ENCODE measurements at regions not wholly inside any gene's neighbourhood (a gene's known extent, or its start where the extent isn't known, plus 50 kb on each side); places are given as distances from the start of the nearest gene placed in this dataset.
"Not testable (repeated sequence)": the region's sequence is repeated elsewhere in the genome, so short reads cannot be mapped to it uniquely, and the experiment has no call there.

- peak; percentile 49 for DNase-seq (ENCODE audit: extremely low read depth, low read depth)
Measured at GRCh38 chr15:38002883-38003477, 68.5 kb downstream of the TMCO5A start.

- DNase-seq (ENCODE audit: extremely low read depth, low read depth): no peak
Measured at GRCh38 chr15:38004218-38004861, 69.9 kb downstream of the TMCO5A start.

DNA sequence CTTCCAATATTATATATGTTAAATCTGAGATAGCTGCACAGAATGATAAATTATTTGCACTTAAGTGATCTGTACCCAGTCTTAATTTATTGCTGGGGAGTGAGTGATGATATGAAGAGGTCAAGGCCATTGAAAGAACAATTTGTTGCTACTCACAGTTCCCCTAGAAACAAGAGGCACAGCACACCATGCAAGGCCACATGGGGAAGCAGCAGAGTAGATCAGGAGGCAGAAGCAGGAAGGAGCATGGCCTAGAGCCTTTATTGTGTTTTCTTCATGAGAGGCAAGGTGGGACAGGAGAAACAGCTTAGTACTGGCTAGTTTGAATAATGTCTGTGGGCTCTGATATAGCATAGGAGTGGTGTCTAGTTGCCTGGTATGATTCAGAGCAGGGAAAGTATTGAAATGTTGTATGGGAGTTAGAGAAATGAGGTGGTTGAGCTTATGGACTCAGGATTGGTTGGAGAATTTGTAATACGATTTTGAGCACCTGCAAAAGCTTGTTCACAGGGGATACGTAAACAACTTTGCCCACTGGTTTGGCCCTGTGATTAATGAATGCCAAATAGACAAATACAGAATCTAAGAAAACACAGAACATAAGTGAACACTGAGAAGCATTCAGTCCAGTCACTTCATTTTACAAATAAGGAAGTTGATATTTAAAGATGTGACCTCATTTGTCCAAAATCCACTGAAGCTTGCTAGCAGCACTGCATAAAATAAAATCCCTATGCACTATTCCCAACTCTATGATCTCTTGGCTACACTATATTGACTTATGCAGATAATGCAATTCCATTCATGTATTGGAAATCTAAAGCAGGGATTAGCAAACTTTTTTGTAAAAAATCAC is 71.7 kb downstream of the TMCO5A start:
- DNase-seq (ENCODE audit: extremely low read depth, low read depth): no peak

DNA sequence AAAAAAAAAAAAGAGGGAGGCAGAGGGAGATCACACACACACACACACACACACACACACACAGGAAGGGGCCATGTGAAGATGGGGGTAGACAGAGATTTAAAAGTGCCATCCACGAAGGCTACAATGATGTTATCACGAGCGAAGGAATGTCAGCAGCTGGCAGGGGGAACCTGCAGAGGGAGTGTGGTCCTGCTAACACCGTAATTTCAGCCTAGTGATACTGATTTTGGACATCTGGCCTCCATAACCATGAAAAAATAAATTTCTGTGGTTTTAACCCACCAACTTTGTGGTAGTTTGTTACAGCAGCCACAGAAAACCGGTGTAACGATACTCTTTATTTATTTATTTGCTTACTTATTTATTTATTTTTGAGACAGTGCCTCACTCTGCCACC is 76.0 kb downstream of the TMCO5A start:
- no peak for DNase-seq (ENCODE audit: extremely low read depth, low read depth)

DNA sequence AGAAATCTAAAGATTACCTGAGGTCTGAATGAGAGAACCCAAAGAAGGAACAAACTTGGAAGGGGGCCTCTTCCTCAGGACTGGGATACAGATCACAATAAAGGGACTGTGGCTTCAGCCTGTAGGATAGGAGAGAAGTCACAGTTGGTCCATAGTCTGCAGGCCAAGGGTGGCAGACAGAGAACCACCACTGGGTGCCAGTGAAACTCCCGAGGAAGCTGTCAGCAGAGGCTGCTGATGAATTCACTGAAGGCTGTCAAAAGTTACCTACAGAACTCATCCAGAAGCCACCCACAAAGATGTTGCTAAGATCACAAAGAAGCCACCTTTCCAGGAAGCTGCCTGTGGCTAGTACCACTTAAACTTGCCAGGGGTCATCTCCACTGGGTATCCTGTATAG is 78.5 kb downstream of the TMCO5A start:
- DNase-seq (ENCODE audit: extremely low read depth, low read depth): no peak

DNA sequence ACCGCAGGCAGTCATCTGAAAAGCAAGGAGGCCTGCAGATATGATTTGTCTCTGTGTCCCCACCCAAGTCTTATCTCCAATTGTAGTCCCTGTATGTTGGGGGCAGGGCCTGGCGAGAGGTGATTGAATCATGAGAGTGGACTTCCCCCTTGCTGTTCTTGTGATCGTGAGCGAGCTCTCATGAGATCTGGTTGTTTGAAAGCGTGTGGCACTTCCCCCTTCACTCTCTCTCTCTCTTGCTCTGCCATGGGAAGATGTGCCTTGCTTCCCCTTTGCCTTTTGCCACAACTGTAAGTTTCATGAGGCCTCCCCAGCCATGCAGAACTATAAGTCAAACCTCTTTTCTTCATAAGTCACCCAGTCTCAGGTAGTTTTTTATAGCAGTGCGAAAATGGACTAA is 83.3 kb downstream of the TMCO5A start:
- no peak for DNase-seq (ENCODE audit: extremely low read depth, low read depth)

DNA sequence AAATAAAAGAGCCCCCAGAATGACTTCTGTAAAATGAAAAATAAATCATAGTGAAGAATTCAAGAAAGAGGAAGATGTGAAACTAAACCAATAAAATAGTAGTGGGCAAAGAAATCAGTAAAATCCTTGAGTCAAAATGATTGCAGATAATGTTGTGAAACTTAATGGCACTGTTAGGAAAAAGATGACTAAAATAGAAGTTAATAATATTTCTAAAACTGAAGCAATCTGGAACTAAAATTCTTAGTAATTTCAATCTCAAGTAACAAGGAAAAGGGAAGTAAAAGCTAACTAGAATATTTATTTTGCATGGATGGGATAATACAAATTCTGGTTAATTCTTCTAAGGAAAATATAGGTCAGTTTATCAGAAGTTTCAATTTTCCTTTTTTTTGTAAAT is 84.6 kb downstream of the TMCO5A start:
- no peak for DNase-seq (ENCODE audit: extremely low read depth, low read depth)

DNA sequence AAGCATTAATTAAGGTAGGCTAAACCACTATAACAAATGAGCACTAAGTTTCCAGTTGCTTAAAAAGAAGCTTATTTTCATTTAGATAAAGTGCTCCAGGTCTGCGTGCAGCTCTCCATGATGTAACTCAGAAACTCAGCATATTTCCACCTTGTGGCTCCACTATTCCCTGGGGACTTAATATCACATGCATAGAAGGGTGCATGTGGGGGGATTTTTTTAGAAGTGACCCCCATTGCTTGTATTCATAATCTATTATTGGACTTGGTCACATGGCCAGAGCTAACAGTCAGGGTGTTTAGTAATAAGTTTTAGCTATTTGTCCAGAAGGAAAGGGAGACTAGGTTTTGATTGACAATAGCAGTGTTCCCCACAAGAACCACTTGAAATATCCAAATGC is 86.8 kb downstream of the TMCO5A start:
- no peak for DNase-seq (ENCODE audit: extremely low read depth, low read depth)

DNA sequence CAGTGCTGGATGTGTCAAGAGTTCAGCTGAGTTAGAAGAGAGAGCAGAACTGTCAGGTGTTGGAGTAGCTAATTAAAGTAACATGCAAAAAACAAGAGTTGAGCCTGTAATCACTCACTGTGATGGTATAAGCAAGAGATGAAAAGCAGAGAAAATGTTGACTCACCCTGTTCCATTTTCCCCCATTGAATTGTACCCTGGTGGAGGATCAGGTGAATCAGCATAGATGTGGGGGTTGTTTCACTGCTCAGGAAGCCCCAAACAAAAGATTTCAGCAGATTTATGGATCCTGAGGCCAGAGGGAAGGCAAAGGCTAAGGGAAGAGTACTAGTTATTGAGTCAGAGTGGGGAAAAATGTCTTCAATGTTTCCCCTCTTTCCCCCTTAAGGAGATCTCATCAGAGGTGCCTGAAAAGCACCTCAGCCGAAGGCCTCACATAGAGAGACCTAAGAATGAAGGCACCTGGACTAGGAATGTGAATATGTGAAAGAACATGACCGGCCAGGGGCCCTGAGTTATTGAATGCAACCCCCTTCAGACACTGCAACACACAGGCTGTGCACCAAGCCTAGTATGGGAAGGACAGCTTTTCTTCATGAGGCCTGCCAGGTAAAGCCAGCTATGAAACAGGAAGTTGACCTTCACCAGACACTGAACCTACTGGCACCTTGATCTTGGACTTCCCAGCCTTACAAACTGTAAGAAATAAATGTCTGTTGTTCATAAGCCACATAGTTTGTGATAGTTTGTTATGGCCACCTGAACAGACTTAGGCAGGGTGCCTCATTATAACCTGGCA is 90.1 kb downstream of the TMCO5A start:
- DNase-seq (ENCODE audit: extremely low read depth, low read depth): no peak

GRCh38 chr15:38025656-38026055 is 91.2 kb downstream of the TMCO5A start:
- DNase-seq (ENCODE audit: extremely low read depth, low read depth): not testable (repeated sequence)

GRCh38 chr15:38028869-38029268 is 94.4 kb downstream of the TMCO5A start:
- no peak for DNase-seq (ENCODE audit: extremely low read depth, low read depth)

DNA sequence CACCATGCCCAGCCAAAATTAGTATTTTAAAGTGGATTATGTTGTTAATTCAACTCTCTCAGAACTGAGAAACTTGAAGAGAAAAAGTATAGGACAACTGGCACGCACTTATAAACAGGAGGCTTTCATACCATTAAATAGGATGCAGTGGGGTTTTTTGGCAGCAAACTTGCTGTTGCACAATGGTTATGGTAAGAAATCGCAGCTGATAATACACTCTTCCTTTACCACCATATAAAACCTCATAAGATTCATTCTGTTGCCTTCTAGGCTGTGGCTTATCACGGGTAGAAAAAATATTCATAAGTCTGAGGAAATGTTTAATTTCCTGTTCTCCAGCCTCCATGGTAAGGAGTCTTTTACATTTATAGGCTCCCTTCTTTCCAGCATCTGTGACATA is 95.3 kb downstream of the TMCO5A start:
- DNase-seq (ENCODE audit: extremely low read depth, low read depth): no peak

- DNase-seq (ENCODE audit: extremely low read depth, low read depth): no peak
Measured at GRCh38 chr15:38030609-38031008, 96.2 kb downstream of the TMCO5A start.

- DNase-seq (ENCODE audit: extremely low read depth, low read depth): no peak
Measured at GRCh38 chr15:38035701-38036100, 101.3 kb downstream of the TMCO5A start.

- DNase-seq (ENCODE audit: extremely low read depth, low read depth): no peak
Measured at GRCh38 chr15:38036790-38037338, 102.4 kb downstream of the TMCO5A start.

GRCh38 chr15:38038659-38039442 is 104.4 kb downstream of the TMCO5A start:
- no peak for DNase-seq (ENCODE audit: extremely low read depth, low read depth)

GRCh38 chr15:38040615-38041014 is 106.2 kb downstream of the TMCO5A start:
- no peak for DNase-seq (ENCODE audit: extremely low read depth, low read depth)

- DNase-seq (ENCODE audit: extremely low read depth, low read depth): no peak
Measured at GRCh38 chr15:38041576-38041975, 107.1 kb downstream of the TMCO5A start.

DNA sequence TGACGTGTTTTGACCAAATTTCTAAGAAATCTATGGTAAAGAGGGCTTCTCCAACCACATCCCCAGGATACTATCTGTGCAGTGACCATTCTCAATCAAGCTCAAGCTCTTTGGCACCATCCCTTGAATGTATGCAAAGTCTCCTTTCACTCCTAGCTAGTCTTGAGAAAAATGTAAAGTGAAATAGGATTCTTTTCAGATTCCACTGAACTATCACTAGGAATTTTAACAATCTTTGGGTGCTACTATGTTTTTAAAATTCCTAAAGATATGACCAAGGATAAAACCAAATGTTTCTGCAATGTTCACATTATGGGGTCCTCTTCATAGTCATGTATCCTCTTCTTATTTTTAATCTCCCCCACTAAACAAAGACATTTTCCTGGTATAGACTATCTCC is 107.8 kb downstream of the TMCO5A start:
- DNase-seq (ENCODE audit: extremely low read depth, low read depth): no peak

Measured in NCI-H460 (cell line).